ENCODE measurements at regions not wholly inside any gene's neighbourhood (a gene's known extent, or its start where the extent isn't known, plus 50 kb on each side); places are given as distances from the start of the nearest gene placed in this dataset.
A peak's percentile ranks its signal among the peaks of the same experiment; 100 is the strongest.

DNA sequence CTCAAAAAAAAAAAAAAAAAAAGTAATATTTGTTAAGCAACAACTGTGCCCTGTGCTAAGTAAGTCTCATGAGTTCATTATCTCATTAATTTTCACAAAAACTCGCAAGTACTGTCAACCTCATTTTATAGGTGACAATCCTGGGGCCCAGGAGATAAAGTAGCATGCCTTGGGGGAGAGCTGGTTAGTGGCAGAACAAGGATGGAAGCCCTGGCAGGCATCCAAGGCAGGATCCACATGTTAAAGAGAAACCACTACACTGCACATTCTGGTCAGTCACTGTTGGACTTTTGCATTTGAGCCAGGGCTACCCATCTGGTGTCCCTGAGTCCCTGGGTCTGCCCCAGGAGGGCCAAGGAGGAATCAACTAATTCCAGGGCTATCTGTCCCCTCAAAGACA is 54.6 kb downstream of the ZFP36L2 start:
- peak; percentile 31 for DNase-seq

DNA sequence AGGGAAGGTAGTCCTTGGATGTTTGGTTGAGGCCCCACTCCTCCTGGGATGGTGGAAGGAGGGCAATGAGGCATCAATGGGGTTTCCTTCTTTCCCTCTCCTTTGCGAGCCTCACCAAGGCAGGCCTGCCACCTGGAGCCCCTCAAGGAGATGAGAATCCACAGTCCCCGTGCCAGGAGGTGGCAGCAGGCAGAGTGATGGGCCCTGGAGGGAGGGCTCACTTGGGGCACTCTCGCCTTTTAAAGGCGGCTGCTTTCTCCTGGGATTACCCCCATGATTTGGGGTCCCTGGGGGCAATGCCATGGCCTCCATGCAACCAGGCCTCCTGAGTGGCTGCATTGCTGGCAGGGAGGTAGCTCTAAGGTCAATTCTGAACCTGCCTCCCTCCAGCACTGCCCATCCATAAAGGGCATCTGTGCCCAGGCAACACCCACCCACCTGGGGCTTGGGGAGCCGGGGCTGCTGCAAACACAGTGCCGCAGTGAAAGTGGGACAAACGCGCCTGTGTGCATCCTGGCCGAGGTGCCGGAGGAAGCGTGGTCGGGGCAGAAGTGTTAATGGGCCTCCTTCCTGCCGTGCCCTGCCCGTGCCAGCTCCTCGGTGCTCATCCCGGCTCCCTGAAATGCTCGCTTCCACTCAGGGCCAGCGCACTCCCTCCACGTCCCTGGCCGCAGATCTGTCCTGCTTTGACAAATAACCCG is 55.9 kb downstream of the ZFP36L2 start:
- WGBS, 2 experiments (ENCODE audit: low coverage in 1 of 2, low lambda C conversion rate in 2 of 2, missing lambda C conversion rate in 2 of 2): 91 to 95% methylated on average over 18 to 21 of the region's 21 CpGs
- peaks cover 9% of the 10 kb centered on the region for H3K4me1 ChIP-seq (ENCODE audit: insufficient read depth)

More for the DNA sequence above, 54.6 kb downstream of the ZFP36L2 start:
- Histone ChIP-seq H3K9me3 (ENCODE audit: low read depth) (no peaks in the 10 kb centered on the region), H4K20me1 (ENCODE audit: insufficient read depth) (no peaks in the 10 kb centered on the region), H3K27ac (no peak overlapping the region), H3K36me3 (ENCODE audit: low read depth) (no peaks in the 10 kb centered on the region), H3K4me2 (ENCODE audit: unreplicated experiment) (no peak overlapping the region), H3F3A (ENCODE audit: insufficient read depth) (no peaks in the 10 kb centered on the region), H3K27me3 (replicated peaks; ENCODE audit: insufficient read depth) (no peaks in the 10 kb centered on the region), H3K79me2 (ENCODE audit: insufficient read depth) (no peaks in the 10 kb centered on the region), H3K9me2 (ENCODE audit: insufficient read depth) (no peaks in the 10 kb centered on the region), H3K4me3 (no peak overlapping the region), H3K4me1 (ENCODE audit: insufficient read depth) (peaks cover 9% of the 10 kb centered on the region), H2AFZ (no peak overlapping the region), H3K9ac (no peak overlapping the region)
- WGBS, 2 experiments (ENCODE audit: low coverage in 1 of 2, low lambda C conversion rate in 2 of 2, missing lambda C conversion rate in 2 of 2): 98 to 100% methylated on average over 1 of the region's 1 CpG
- TF ChIP-seq EZH2phosphoT487 (IDR thresholded peaks at IDR 0.05; ENCODE audit: insufficient read depth, low read depth): no peak
- no peak for TF ChIP-seq EZH2 (IDR thresholded peaks at IDR 0.05; ENCODE audit: insufficient read depth, poor library complexity, severe bottlenecking)
- in situ Hi-C loops (cut with MboI): no loop called here

DNA sequence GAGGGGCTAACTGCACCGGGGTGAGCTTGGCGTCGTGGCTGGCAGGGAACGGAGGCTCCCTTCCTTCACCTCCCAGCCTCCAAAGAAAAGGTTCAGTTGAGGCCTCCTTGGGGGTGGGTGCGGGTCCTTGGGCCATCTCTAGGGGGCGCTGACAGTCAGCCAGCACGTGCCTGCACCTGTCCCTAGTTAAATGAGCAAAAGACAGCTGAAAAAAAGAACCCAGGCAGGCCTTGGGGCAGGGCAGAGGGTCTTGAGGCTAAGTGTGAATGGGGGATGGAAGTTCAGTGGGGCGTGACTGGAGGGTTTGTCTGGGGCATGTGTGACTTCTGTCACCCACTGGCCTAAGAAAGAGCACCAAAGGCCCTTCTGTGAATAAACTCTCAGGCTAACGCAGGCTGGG is 56.4 kb downstream of the ZFP36L2 start:
- no peak for DNase-seq
- no peaks in the 10 kb centered on the region for H3K9me3 ChIP-seq (ENCODE audit: low read depth)
- no peaks in the 10 kb centered on the region for H3K79me2 ChIP-seq (ENCODE audit: insufficient read depth)
- TF ChIP-seq EZH2phosphoT487 (IDR thresholded peaks at IDR 0.05; ENCODE audit: insufficient read depth, low read depth) (no peak), EZH2 (IDR thresholded peaks at IDR 0.05; ENCODE audit: insufficient read depth, poor library complexity, severe bottlenecking) (no peak)
- no peaks in the 10 kb centered on the region for H3K36me3 ChIP-seq (ENCODE audit: low read depth)
- no peak overlapping the region for H3K27ac ChIP-seq
- no peak overlapping the region for H3K4me3 ChIP-seq
- no peak overlapping the region for H3K9ac ChIP-seq
- H3K4me1 ChIP-seq (ENCODE audit: insufficient read depth): peaks cover 9% of the 10 kb centered on the region
- H2AFZ ChIP-seq: no peak overlapping the region
- WGBS, 2 experiments (ENCODE audit: low coverage in 1 of 2, low lambda C conversion rate in 2 of 2, missing lambda C conversion rate in 2 of 2): 51 to 55% methylated on average over 8 to 9 of the region's 9 CpGs
- no peaks in the 10 kb centered on the region for H3K27me3 ChIP-seq (replicated peaks; ENCODE audit: insufficient read depth)
- no peak overlapping the region for H3K4me2 ChIP-seq (ENCODE audit: unreplicated experiment)
- H3K9me2 ChIP-seq (ENCODE audit: insufficient read depth): no peaks in the 10 kb centered on the region
- in situ Hi-C loops (cut with MboI): no loop called here
- H4K20me1 ChIP-seq (ENCODE audit: insufficient read depth): no peaks in the 10 kb centered on the region
- H3F3A ChIP-seq (ENCODE audit: insufficient read depth): no peaks in the 10 kb centered on the region

More for the DNA sequence above, 55.9 kb downstream of the ZFP36L2 start:
- no peak overlapping the region for H3K4me2 ChIP-seq (ENCODE audit: unreplicated experiment)
- no peaks in the 10 kb centered on the region for H3K9me2 ChIP-seq (ENCODE audit: insufficient read depth)
- H3K27me3 ChIP-seq (replicated peaks; ENCODE audit: insufficient read depth): no peaks in the 10 kb centered on the region
- no peak for TF ChIP-seq EZH2 (IDR thresholded peaks at IDR 0.05; ENCODE audit: insufficient read depth, poor library complexity, severe bottlenecking)
- TF ChIP-seq EZH2phosphoT487 (IDR thresholded peaks at IDR 0.05; ENCODE audit: insufficient read depth, low read depth): no peak
- no peak for DNase-seq
- no peaks in the 10 kb centered on the region for H3K79me2 ChIP-seq (ENCODE audit: insufficient read depth)
- H3K9me3 ChIP-seq (ENCODE audit: low read depth): no peaks in the 10 kb centered on the region
- H2AFZ ChIP-seq: no peak overlapping the region
- H3K27ac ChIP-seq: no peak overlapping the region
- H4K20me1 ChIP-seq (ENCODE audit: insufficient read depth): no peaks in the 10 kb centered on the region
- H3K36me3 ChIP-seq (ENCODE audit: low read depth): no peaks in the 10 kb centered on the region
- no peak overlapping the region for H3K9ac ChIP-seq
- no peaks in the 10 kb centered on the region for H3F3A ChIP-seq (ENCODE audit: insufficient read depth)
- H3K4me3 ChIP-seq: no peak overlapping the region
- in situ Hi-C loops (cut with MboI): no loop called here

DNA sequence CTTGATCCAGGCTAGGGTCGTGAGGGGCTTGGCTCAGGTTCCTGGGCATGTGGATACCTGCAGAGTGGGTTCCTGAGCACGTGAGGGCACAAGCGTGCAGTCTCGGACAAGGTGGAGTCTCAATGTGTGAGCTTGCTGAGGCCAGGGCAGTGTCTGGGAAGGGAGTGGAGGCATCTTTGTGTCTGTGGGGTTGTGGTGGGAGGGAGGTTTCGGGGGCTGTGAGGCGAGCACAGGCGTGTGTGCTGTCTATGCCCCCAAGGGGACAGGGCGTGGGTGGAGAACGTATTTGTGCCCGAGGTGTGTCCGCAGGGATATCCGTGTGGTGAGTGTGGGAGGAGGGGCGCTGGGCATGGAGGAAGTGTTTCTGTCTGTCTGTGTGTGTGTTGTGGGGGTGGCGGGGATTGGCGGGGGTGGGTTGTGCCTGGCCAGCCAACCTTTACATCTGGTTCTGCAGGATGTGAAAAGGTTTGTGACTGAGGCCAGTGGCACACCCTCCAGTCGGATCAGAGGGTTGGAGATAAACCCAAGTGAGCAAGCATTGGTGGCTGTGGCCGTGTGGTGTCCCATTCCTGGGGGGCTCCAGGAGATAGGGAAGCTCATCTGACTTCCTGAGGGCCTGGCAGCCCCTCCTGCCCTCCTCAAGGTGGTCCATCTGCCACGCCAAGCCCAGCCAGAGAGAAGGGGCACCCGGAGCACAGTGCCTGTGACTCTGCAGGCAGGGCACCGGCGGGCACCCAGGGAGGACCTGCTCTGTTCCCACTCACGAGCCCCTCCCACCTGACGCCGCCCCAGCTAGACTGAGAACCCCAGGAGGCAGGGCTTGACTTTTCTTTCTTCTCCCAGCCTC is 57.1 kb downstream of the ZFP36L2 start:
- Histone ChIP-seq H3K4me3 (no peak overlapping the region), H3K4me2 (ENCODE audit: unreplicated experiment) (no peak overlapping the region), H2AFZ (peak overlapping the region; percentile 48; the same call in 1 of the 2 replicates), H3K79me2 (ENCODE audit: insufficient read depth) (no peaks in the 10 kb centered on the region), H4K20me1 (ENCODE audit: insufficient read depth) (no peaks in the 10 kb centered on the region), H3K4me1 (ENCODE audit: insufficient read depth) (peaks cover 9% of the 10 kb centered on the region), H3F3A (ENCODE audit: insufficient read depth) (no peaks in the 10 kb centered on the region), H3K9me2 (ENCODE audit: insufficient read depth) (no peaks in the 10 kb centered on the region), H3K27ac (no peak overlapping the region), H3K36me3 (ENCODE audit: low read depth) (no peaks in the 10 kb centered on the region), H3K9me3 (ENCODE audit: low read depth) (no peaks in the 10 kb centered on the region), H3K27me3 (replicated peaks; ENCODE audit: insufficient read depth) (no peaks in the 10 kb centered on the region), H3K9ac (peak overlapping the region; percentile 36; the same call in 1 of the 2 replicates)
- 61 to 67% methylated on average over 24 of the region's 24 CpGs for WGBS, 2 experiments (ENCODE audit: low coverage in 1 of 2, low lambda C conversion rate in 2 of 2, missing lambda C conversion rate in 2 of 2)
- no peak for DNase-seq
- in situ Hi-C loops (cut with MboI): no loop called here
- TF ChIP-seq EZH2 (IDR thresholded peaks at IDR 0.05; ENCODE audit: insufficient read depth, poor library complexity, severe bottlenecking) (no peak), EZH2phosphoT487 (IDR thresholded peaks at IDR 0.05; ENCODE audit: insufficient read depth, low read depth) (no peak)
